NCI-H1092 treated with DMSO at 0.1 percent for 48 hours (cell line): ENCODE measurements at regions not wholly inside any gene's neighbourhood (a gene's known extent, or its start where the extent isn't known, plus 50 kb on each side); places are given as distances from the start of the nearest gene placed in this dataset.

Source experiments
- DNase-seq: peaks from one replicate; lab custom pipeline; 2025; lab: John Stamatoyannopoulos, UW

DNA sequence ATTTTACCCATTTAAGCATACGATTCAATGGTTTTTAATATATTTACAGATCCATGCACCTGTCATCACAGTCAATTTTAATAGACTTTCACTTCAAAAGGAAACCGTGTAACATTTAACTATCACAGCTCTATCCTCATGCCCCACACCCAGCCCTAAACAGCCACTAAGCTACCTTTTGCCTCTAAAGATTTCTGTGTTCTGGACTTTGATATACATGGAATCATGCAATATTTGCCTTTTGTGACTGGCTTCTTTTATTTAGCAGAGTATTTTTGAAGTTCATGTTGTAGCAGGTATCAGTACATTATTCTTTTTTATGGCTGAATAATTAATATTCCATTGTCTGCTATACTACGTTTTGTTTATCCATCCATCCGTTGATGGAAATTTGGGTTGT lies 50.3 kb upstream of the STX16 start:
- DNase-seq = no peak

DNA sequence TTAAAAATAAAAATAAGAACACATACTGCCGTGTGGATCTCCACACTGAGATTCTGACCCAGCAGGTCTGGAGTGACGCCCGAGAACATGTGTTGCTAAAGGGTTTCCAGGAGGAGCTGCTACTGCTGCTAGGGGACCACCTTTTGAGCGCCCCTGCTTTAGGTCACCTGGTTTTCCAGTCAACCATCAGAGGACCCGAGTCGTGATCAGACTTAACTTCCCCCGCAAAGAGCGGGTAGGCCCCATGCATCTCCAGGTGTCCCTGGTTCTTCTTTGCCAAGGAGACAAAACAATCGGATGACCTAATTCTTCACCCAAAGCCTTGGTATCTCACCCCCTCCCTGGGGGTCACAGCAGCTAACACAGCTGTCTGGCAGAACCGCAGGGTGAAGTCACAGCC lies 51.1 kb upstream of the STX16 start:
- DNase-seq = no peak

DNA sequence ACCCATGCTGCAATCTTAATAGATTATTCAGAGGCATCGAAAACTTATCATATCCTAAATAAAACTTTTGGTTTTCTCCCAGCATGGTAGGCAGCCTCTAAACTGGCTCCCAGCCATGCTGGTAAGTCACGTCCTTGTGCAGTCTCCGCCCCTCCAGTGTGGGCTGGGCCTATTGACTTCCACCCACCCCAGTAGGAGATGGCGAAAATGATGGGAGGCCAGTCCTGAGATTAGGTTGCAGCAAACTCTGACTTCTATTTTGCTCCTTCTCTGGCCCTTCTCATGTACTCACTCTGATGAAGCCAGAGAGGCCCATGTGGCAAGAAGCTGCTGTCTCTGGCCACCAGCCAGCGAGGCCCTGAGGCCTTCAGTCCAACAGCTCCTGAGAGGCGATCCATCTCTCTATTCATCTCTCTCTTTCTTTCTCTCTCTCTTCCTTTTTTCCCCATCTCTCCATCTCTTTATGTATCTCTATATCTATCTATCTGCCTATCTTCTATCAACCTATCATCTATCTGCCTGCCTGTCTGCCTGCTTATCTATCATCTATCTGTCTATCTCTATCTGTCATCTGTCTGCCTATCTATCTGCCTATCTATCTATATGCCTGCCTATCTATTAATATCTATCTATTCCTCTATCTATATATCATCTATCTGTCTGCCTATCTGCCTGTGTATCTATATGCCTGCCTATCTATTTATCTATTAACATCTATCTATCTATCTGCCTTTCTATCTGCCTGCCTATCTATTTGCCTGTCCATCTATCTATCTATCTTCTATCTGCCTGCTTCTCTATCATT lies 52.7 kb upstream of the STX16 start:
- DNase-seq = no peak

DNA sequence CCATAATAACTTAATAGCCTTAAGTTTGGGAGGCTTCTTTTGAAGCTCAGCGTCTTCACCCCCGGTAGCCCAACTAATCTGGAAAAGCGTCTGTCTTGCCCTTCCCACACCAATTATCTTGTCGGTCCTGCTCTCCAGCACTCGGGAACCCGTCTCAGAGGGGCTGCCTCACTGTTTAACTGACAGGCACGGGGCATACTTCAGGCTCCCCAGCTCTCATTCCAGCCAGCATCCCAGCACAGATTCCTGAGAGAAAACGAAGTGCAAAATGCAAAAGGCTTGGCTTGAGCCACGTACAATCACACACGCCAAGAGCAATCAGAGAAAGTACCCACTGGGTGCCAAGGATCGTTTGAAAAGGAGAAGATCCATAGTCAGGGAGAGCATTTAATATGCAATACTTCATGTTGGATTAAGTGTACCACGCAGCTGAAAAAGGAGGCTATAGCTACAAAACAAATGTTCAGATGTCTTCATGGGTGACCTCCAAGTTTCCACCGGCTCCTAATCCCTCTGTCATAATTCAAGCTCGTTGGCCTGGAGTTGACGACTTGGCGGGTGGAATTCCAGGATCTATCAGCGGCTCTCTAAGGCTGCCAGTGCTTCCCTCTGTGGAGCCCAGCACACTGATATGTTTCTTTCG lies 53.7 kb upstream of the STX16 start:
- no peak for DNase-seq

DNA sequence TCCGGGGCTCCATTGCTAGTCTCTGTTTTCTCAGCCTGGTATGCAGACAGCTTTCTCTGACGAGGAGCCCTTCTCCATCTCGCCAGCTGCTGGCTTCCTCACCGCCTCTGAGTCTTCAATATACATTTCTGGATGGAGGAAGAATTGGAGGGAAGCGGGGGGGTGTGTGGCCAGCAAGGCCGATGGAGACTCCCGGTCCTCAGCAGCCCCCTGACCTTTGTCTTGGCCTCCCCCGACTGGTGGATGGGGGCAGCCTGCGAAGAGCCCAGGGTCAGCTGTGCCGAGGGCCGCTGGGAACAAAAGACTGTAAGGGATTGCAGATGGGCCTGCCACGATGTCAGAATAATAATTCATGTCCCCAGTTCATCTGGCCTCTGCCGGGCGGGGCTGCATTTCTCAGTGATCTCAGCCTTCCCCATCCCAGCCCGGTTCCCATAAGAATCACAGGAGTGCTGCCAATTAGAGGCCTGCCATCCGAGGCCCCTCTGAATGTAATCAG lies 54.3 kb upstream of the STX16 start:
- DNase-seq = no peak

DNA sequence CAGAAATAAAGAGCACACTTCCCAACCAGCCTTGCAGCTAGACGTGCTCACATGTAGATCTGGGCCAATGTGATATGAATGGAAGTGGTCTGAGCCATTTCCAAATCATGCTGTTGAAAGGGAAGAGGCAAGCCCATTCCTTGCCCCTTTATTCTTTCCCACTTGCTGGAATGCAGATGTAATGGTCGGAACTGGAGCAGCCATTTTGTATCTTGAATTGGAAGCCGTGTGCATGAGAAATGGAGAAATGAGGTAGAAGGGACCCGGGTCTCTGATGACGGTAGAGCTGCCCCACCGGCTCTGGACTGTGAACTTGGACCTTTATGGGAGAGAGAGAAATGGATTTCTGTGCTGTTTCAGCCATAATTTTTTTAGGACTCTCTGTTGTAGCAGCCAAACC lies 54.8 kb upstream of the STX16 start:
- DNase-seq = no peak

DNA sequence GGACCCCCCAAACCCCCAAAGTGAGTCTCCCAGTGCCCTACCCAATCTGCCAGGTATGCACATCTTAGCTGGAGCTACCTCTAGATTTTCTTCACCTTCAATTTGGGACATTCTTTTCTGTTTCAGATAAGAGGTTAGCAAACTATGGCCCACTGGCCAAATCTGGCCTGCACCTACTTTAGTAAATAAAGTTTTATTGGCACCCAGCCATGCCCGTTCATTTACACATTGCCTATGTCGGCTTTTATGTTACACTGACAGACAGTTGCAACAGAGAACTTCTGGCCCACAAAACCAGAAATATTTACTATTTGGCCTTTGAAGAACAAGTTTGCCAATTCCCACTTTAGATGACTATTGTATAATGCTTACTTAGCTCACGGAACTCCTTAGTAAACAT lies 55.9 kb upstream of the STX16 start:
- DNase-seq = no peak

DNA sequence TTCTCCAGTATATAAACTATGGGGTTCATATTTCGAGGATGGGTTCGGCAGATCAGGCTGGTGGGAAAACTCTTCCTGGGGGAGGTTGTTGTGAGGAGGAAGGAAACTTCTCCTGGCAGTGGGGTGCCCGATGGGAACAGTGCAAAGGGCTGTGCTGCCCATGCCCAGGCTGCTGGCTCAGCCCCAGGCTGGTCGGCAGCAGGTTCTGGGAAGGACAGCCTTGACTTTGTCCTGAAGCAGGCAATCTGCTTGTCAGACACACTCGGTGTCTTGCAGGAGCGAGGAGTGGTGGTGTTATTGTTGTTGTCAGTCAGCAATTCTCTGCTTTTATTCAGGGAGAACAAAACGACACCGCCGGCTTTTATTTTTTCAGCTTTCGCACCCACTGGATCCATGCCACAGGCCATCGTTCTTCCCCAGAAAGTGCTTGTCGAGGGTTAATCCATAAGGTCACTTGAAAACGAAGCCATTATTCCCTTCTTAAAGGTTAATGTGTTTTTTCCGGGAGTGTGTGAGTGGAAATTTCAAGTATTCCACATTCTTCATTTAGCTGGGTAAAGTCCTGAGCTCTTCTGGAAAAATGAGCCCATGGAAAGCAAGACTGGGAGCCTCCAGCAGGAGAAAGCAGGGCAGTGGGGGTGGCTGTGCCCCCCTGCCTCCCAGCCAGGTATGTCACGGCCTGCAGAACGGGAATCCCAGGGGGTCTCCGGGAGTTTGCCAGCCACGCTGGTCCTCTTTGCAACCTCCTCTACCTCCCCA lies 57.0 kb upstream of the STX16 start:
- no peak for DNase-seq

DNA sequence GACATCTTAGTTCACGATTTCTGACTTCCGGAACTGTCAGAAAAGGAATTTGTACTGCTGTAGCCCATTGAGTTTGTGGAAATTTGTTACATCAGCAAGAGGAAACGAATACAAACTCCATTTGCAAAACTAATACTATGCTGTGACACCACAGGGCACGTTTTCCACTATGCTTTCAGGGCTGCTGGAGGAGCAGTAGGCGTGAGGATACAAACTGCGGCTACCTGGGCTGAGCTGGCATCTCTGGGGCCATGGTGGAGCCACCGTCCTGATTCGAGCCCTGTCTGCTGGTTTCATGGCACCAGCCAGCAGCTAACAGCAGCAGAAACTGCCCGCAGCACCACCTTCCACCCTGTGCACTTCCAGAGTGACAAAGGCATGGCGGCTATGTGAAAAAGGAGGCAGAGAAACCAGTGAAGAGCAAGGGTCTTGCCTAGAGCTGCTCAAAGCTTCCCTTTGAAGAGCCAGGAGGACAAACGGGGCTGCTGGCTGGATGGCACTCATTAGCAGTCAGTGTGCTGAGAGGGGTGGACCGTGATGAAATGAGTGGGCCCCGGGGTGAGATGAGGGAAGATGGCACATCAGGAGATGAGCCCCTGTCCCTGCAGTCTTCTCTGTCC lies 58.9 kb upstream of the STX16 start:
- DNase-seq = no peak

DNA sequence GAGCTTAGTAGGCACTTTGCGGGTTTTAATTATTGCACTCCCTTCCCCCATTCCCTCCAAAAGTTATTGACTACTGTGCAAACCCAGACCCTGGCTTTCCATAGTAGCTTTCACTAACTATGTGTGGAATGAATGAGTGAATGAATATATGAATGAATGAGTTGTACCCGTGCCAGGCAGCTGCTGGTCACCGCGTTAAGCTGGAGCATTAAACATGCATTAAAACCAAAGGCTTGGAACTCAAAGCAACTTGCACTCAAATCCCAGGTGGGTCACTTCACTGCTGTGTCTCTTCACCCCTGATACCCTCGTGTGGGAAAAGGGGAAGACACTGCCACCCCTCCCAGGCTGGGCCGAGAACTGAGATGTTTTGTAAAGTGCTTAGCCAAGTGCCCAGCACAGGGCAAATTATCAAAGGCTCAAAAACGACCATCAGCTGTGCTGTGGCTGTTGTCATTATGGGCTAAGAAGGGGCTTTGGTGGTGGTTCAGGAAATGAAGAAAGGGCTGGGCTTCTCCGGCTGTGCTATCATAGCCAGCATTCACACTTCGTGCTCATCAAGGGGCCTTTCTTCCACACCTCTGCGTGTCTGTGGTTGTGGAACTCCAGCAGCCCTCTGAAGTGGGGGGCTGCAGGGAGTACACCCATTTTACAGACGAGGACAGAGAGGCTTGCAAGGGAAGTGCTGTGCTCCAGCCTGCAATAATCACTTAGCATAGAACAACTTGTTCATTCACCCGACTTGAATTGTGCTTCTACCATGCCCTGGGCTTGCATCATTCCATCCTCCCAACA lies 60.2 kb upstream of the STX16 start:
- DNase-seq = no peak

DNA sequence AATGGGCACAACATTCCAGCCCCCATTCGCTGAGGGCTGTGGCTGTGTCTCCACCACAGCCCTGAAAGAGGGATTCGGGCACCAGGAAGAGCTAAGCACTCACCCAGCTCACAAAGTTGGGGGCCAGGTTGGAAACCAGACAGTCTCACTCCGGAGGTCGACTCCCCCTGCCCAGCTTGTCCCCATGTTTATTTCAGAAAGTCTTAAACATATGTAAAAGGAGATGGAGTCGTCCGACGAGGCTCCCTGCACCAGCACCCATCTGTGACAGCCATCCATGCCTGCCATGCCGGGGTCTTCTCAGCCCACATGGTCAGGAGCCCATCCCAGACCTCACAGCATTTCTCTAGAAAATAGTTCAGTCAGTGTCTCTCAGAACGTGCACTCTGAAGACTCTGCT lies 63.6 kb upstream of the STX16 start:
- DNase-seq = no peak

DNA sequence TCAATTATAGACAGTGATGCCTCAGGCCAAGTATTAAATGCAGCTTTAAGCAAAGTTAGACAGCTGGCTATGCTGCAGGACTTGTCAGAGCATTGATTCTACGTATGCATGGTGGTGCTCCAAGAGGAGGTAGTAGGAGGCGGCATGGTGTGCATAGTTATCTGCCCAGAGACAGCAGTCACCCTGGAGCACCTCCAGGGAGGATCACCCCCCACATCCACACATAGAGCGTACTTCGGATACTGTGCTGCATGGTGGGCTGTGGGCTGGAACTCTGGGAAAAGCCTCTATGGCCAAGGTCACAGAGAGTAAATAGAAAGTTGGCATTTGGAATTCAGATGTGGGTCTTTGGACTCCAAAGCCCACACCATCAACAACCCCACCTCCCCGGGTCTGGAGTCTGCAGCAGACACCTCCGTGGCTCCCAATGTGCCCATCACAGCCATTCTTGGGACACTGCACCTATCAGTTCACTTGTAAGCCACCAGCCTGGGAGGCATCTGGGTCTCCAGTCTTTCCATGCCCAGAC lies 64.5 kb upstream of the STX16 start:
- DNase-seq = no peak

DNA sequence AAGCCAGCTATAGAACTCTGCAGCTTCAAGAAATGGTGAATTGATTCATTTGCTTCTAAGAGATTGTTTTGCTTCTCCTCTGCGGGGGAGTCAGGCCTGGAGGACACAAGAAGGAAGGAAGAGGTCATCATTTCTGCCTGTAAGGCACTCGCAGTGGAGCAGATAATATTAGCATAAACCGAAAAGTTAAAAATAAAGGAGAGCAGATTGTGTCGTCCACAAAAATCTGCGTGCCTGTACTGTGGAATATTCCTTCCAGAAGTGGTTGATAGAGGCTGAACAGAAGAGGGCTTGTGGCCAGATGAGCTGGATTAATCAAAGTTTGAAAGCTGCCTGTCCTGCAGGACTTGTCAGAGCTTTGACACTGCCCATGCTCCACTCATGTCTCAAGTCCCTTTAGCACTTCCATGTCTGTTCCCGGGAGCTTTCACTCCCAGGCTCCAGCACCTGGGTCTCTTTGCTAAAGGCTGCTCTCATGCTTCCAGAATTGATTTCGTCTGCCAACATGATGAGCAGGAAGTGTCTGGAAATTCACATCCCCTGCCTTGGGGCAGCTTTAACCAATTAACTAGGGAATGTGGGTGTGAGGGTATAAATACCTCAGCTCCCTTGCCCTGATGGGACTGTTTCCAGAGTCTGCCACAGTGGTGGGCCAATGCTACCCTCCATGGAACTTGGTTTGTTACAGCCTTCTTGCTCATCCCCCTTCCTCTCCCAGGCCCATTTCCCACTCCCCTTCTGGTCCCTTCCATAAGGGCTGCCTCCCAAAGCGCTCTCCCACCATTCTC lies 65.1 kb upstream of the STX16 start:
- DNase-seq = no peak

DNA sequence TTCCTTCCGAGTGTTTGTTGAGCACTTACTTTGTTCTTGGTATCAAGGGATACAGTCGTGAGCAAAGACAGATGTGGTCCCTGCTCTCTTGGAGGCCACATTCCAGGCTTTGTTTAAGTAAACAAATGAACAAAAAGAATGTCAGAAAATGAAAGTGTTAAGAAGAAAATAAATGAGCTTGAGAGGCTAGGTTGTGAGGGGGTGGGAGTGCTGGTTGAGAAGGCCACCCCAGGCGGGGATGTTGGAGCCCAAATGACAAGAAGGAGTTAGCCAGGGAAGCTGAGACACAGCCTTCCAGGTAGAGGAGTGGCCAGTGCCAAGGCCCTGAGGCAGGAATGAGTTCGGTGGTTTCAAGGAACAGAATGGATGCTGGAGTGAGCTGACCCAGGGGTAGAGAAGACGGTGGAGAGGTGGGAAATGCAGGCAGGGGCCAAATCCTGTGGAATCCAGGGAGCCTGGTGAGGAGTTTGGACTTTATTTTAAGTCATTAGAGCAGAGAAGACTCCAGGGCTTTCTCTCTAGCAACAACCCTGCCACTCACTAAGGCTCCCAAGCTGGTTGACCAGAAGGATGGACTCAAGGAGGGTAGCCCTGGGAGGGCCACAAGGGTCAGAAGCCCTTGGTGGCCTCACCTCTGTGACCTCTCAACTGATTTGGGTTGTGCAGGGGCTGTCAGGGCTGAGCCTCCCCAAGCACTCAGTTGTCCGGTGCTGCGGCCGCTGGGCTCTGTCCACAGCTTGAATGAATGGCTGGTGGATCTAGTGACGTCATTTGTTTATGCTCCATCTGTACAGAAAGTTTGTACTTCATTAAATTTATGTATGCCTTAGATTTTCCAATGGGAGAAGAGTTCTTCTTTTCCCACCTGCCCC lies 66.0 kb upstream of the STX16 start:
- DNase-seq = no peak

DNA sequence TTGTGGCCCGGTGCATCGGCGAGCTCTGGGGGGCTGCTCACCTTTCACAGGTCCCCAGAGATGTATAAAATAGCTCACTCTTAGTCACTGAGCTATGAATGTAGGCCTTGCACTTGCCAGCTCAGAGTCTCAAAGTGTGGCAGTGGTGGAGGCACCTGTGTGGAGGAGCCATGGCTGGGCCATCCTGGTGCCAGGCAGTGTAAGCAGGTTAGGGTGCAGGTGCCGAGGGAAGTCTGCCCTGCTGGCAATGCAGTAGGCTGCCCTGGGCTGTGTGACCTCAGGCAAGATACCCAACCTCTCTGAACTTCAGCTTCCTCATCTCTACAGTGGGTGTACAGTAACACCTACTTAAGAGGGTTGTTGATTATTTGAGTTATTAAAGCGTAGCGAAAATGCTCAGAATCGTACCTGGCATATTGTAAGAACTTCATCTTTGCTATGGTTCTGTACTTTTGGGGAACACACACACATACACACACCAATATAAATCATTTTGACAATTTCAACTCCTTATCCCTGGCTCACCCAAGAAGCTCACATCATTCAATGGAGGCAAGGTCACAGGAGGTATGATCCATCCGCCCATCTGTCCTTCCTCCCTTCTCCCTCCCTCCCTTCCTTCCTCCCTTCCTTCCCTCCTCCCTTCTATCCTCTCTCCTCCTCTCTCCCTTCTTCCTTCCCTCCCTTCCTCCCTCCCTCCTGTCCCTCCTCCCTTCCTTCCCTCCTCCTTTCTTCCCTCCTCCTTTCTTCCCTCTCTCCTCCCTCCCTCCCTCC lies 66.8 kb upstream of the STX16 start:
- DNase-seq = no peak

DNA sequence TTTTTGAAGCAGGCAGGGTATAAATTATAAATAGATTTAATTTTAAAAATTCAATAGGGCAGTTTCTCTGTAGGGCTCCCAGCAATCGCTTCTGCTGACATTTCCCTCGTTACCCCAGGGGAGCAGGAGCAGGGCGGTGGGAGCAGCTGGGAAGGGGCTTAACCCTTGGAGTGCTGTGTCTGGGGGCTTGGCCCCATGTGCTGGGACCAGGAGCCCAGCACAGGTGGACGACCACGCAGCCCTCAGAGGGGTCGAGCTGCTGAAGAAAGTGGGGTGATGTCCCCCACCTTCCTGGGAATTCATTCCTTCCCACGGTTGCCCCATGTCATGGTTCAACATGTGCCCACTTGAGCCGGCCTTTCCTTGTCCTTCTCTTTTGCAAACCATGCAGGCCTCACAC lies 67.5 kb upstream of the STX16 start:
- DNase-seq = no peak

DNA sequence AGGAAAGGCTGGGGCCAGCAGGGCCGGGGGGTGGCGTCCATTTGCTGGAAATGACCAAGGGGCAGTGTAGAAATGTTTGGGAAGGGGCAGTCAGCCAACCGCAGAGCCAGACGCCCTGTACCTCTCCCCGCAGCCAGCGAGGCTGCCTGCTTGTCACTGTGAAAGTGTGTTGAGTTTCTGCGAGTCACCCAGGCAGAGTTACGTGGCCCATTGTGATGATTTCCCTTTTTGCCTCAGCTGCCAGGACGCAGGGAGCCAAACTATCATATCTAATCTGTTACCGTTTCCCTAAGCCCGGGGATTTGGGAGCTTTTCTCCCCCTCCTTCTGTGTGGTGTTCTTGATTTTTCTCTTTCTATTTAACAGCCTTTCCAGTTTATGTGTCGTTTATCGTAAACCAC lies 67.9 kb upstream of the STX16 start:
- DNase-seq = no peak

DNA sequence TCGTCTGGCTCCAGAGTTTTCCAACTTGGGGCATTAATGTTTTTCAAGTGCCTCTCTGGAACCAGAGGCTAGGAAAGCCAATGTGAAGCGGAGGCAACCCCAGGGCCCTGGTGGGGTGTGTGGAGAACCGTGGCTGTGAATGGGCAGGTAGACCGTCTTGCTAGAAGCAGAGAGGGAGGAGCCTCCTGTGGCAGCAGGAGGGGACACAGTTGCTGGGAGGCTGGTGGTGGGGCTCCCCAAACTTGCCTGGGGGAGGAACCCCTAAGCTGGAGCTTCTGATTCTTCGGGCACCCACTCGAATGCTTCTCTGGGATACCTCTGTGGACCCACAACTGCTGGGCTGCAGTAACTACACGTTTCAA lies 65.3 kb upstream of the APCDD1L start:
- no peak for DNase-seq
